SU-DHL-6 (cell line): ENCODE measurements at regions not wholly inside any gene's neighbourhood (a gene's known extent, or its start where the extent isn't known, plus 50 kb on each side); places are given as distances from the start of the nearest gene placed in this dataset.
"Not testable (repeated sequence)": the region's sequence is repeated elsewhere in the genome, so short reads cannot be mapped to it uniquely, and the experiment has no call there.

Experiments
- H2AFZ ChIP-seq: fragments of 200-600 bp; sonication (generic); 2 replicates; pipeline ENCODE4 v1.6.1; 2014; ENCODE audit warnings: low read depth, mild to moderate bottlenecking, moderate library complexity, mixed read lengths, antibody characterized with exemption, low read length; ENCODE audit not compliant: severe bottlenecking
- H3F3A ChIP-seq: fragments of 200-600 bp; shearing (Covaris generic); 2 replicates; pipeline ENCODE4 v1.6.0; 2016; ENCODE audit warnings: antibody characterized with exemption, mild to moderate bottlenecking; ENCODE audit not compliant: insufficient read depth
- H3K27ac ChIP-seq: fragments of 200-600 bp; sonication (generic); 2 replicates; pipeline ENCODE4 v1.5.1; 2016; ENCODE audit warnings: low read depth, mild to moderate bottlenecking, low read length, moderate library complexity, mixed read lengths
- H3K27me3 ChIP-seq: fragments of 200-600 bp; sonication (generic), shearing (Covaris generic); 2 replicates; pipeline ENCODE4 v1.6.0; 2014; ENCODE audit warnings: mild to moderate bottlenecking, low read length
- H3K36me3 ChIP-seq: fragments of 200-600 bp; sonication (generic); 2 replicates; pipeline ENCODE4 v1.6.1; 2014; ENCODE audit warnings: mild to moderate bottlenecking, low read length, mixed read lengths
- H3K4me2 ChIP-seq: fragments of 300-600, 200-600 bp; shearing (Covaris generic), sonication (generic); 2 replicates; pipeline ENCODE4 v1.6.0; 2014; ENCODE audit warnings: low read length, low read depth, mild to moderate bottlenecking; ENCODE audit not compliant: poor library complexity, severe bottlenecking
- H3K4me3 ChIP-seq: fragments of 200-600 bp; sonication (generic); 2 replicates; pipeline ENCODE4 v1.5.1; 2014; ENCODE audit warnings: antibody characterized with exemption, low read length, mild to moderate bottlenecking, mixed read lengths; ENCODE audit not compliant: insufficient read depth, poor library complexity, severe bottlenecking
- H3K79me2 ChIP-seq: fragments of 200-600 bp; sonication (generic); 2 replicates; pipeline ENCODE4 v1.6.1; 2014; ENCODE audit warnings: mild to moderate bottlenecking, low read length, moderate library complexity; ENCODE audit not compliant: insufficient read depth
- H3K9ac ChIP-seq: fragments of 200-600 bp; sonication (generic); 2 replicates; pipeline ENCODE4 v1.7.0; 2014; ENCODE audit warnings: mild to moderate bottlenecking, low read length
- H3K9me2 ChIP-seq: fragments of 200-600 bp; sonication (generic); replicated peaks from 2 replicates; pipeline ENCODE4 v1.6.1; 2014; ENCODE audit warnings: low read length; ENCODE audit not compliant: insufficient read depth
- H3K9me3 ChIP-seq: fragments of 200-600 bp; sonication (generic); 2 replicates; pipeline ENCODE4 v1.6.1; 2014; ENCODE audit warnings: low read length, mixed read lengths; ENCODE audit not compliant: insufficient read depth
- H4K20me1 ChIP-seq: fragments of 200-600 bp; sonication (generic); 2 replicates; pipeline ENCODE4 v1.6.1; 2014; ENCODE audit warnings: low read depth, mild to moderate bottlenecking, antibody characterized with exemption, low read length, moderate library complexity, mixed read lengths

GRCh38 chr2:111485895-111486294 is 365.2 kb downstream of the BCL2L11 start:
- not testable (repeated sequence) for H3K27ac ChIP-seq, H3K9me2 ChIP-seq, H2AFZ ChIP-seq, H3K27me3 ChIP-seq, H3K36me3 ChIP-seq, H3K9ac ChIP-seq, H3K4me2 ChIP-seq, H4K20me1 ChIP-seq, H3F3A ChIP-seq, H3K79me2 ChIP-seq, H3K4me3 ChIP-seq, H3K9me3 ChIP-seq

DNA sequence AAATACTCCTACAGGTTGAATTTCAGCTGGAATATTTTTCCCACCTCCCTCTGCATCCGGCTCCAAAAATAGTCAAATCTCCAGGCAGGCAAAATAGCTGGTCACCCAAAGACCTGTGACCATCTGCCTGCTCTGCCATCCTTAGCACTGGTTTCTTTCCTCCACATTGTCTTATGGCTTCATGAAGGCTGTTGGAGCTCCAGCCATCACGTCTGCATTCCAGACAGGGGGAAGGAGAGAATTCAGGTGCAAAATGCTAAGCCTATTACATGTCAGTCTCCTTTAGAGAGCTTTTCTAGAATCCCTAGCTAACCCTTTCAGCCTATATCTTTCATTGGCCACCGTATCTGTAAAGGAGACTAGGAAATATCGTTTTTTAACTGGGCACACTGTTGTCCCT is 367.7 kb downstream of the BCL2L11 start:
- H3K4me3 ChIP-seq, H3K4me2 ChIP-seq, H3F3A ChIP-seq, H2AFZ ChIP-seq, H3K27ac ChIP-seq, H4K20me1 ChIP-seq, H3K9me2 ChIP-seq, H3K36me3 ChIP-seq, H3K79me2 ChIP-seq, H3K27me3 ChIP-seq, H3K9ac ChIP-seq, H3K9me3 ChIP-seq: not testable (repeated sequence)

GRCh38 chr2:111489460-111489859 is 368.7 kb downstream of the BCL2L11 start:
- H2AFZ ChIP-seq, H3K9me2 ChIP-seq, H3K79me2 ChIP-seq, H3K4me3 ChIP-seq, H3K9ac ChIP-seq, H3F3A ChIP-seq, H3K4me2 ChIP-seq, H3K9me3 ChIP-seq, H4K20me1 ChIP-seq, H3K36me3 ChIP-seq, H3K27me3 ChIP-seq, H3K27ac ChIP-seq: not testable (repeated sequence)

DNA sequence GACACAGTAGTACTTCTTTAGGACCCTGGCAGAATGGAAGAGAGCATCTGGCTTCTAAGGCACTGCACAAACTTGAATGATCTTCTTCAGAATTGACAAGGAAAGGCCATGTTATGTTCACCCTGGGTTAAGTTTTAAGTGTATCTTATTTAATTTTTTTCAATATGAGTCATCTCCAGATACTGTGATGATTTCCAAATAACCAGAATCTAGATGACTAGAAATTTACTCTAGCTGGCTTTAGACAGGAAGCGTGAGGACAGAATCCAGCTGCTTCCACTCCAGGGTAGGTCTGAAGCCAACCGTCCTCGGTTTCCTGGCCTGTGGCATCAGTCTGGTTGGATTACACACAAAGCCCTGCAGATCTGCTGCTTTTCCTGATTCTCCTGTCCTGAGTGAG is 370.5 kb downstream of the BCL2L11 start:
- H3K36me3 ChIP-seq, H3K79me2 ChIP-seq, H3K4me3 ChIP-seq, H4K20me1 ChIP-seq, H3K9ac ChIP-seq, H2AFZ ChIP-seq, H3K27ac ChIP-seq, H3K9me2 ChIP-seq, H3K27me3 ChIP-seq, H3K9me3 ChIP-seq, H3K4me2 ChIP-seq, H3F3A ChIP-seq: not testable (repeated sequence)

DNA sequence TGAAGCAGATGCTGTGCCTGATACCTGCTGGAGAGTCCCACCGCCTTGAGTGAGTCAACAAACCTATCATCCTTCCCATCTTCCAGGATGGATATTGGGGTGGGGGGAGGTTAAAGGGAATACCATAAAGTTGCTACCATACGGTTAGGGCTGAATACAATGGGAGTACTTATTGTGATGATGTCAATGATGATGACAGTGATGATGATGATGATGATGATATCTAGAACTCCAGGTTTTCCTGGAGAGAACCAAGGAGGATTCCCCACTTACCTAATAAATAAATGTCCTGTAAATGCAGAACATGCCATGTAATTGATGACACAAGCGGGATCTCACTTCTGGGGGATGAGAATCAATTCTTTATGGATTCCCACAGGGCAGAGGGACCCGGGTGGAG is 370.9 kb downstream of the BCL2L11 start:
- not testable (repeated sequence) for H3K27me3 ChIP-seq, H4K20me1 ChIP-seq, H3K9me3 ChIP-seq, H3K4me2 ChIP-seq, H2AFZ ChIP-seq, H3K4me3 ChIP-seq, H3K9ac ChIP-seq, H3K9me2 ChIP-seq, H3K27ac ChIP-seq, H3K36me3 ChIP-seq, H3F3A ChIP-seq, H3K79me2 ChIP-seq

DNA sequence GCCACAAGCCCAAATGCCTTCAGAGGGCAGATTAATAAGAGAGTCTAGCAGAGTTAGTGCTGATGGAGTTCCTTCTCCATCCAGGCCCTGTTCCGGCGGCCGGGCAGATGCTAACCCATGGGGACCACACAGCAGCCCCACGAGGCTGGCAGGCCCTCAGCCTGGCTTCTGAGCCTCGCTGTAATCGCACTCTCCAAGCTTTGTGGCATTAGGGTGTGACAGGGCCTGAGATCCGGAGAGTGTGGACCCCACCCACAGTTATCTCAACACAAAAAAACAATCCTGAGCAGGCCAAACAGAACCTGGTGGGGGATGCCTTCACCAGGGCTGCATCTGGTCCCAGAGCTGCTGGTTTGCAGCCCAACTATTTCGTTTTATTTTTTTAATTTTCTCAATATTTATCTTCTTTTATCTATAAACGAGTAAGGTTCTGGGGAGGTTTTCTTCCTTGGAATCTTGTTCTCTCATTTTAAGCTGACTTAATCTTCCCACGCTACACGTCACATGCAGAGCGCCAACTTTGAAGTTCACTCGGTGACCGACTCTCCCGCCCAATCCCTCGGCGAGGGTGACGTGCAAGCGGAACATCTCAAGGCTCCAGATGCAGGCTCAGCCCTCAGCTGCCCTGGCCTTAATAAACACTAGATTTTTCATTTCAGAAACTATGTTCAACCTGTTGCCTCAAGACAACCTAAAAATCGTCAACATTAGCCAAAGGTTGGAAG is 372.4 kb downstream of the BCL2L11 start:
- not testable (repeated sequence) for H3K27ac ChIP-seq, H2AFZ ChIP-seq, H3K36me3 ChIP-seq, H3K9me3 ChIP-seq, H3K79me2 ChIP-seq, H3K9me2 ChIP-seq, H3K27me3 ChIP-seq, H4K20me1 ChIP-seq, H3F3A ChIP-seq
- H3K9ac ChIP-seq = peak overlapping the region; percentile 37; the same call in 1 of the 2 replicates
- peak overlapping the region; percentile 38 for H3K4me2 ChIP-seq
- peak overlapping the region; percentile 30 for H3K4me3 ChIP-seq

DNA sequence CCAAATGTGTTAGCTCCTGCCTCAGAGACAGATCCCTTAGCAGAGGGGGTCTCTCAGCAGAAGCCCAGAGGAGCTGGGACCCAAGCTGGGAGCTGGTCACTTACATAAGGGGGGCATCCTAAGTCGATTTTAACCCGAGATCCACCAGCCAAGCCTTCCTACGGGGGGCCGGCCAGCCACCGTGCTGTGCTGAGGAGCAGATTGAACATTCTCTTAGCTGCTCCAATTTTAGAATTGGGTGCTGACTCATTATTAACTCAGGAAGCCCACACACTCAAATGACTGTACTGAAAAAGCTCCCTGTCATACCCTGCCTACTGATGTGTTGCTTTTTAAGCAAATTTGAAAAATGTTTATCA is 373.0 kb downstream of the BCL2L11 start:
- not testable (repeated sequence) for H4K20me1 ChIP-seq, H3K27me3 ChIP-seq, H3F3A ChIP-seq, H3K36me3 ChIP-seq, H3K9me3 ChIP-seq, H3K79me2 ChIP-seq, H3K9me2 ChIP-seq, H3K27ac ChIP-seq, H2AFZ ChIP-seq
- Histone ChIP-seq H3K4me3 (peak overlapping the region; percentile 30), H3K9ac (peak overlapping the region; percentile 37; the same call in 1 of the 2 replicates), H3K4me2 (peak overlapping the region; percentile 38)

DNA sequence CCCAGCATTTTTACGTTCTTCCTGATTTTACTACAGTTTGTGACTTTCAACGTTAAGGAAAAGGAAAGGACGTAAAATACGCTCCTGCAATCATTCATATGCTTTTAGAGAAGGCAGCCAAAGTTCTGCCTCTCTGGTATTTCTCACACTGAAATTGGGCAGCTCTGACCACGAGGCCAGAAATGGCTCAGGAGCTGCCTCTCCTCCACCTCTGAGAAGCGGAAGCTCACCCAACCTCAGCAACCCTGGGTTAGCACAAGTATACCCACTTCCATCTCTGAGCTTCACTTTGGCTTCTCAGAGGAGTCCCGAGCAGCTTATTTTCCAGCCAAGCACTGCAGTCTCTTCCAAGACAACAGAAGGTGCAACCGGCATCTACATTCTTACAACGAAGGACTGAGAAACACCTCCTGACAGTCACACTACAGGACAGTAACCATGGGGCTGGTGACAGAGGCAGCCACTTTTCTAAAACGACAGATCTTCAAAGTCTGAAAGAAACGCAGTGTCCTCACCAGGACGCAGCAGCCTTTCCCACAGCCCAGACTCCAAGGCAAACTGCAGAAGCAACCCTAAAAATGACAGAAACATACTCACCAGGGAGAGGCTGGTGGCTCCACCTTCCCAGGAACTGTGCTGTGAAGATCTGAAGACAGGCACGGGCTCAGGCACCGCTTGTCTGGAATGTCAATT is 373.7 kb downstream of the BCL2L11 start:
- not testable (repeated sequence) for H3K9me3 ChIP-seq, H3K9me2 ChIP-seq, H3K79me2 ChIP-seq, H4K20me1 ChIP-seq, H3K4me3 ChIP-seq, H3K27me3 ChIP-seq, H3K36me3 ChIP-seq, H3F3A ChIP-seq, H3K27ac ChIP-seq
- peak overlapping the region; percentile 41 for H2AFZ ChIP-seq
- H3K4me2 ChIP-seq = peak overlapping the region; percentile 50
- H3K9ac ChIP-seq = peak overlapping the region; percentile 47; the same call in 1 of the 2 replicates
